ENCODE measurements at regions not wholly inside any gene's neighbourhood (a gene's known extent, or its start where the extent isn't known, plus 50 kb on each side); places are given as distances from the start of the nearest gene placed in this dataset.

DNA sequence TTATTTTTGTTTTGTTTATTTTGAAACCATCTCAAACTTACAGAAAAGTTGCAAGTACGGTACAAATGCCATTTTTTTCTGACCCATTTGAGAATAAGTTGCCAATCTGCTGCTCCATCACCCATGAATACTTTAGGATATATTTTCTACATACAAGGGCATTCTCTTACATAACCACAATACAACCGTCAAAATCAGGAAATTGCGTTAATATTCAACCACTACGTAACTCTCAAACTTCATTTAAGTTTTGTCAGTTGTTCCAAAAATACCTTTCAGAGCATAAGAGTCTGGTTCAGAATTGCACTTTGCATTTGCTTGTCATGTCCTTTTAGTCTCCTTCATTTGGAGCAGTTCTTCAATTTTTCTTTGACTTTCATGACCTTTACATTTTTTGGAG, 194.3 kb upstream of the BDNF start:
- ATAC-seq (ENCODE audit: low FRiP score) (no peak), DNase-seq (no peak)
- Histone ChIP-seq H3K27ac (ENCODE audit: low read depth in 1 of 2, low read length in 2 of 2) (no peak overlapping the region), H3K4me3 (ENCODE audit: low read length in 2 of 2) (no peak overlapping the region), H3K27me3 (ENCODE audit: control insufficient read depth in 1 of 2, insufficient read depth in 2 of 2, low read length in 1 of 2) (no peaks in the 10 kb centered on the region), H3K4me1 (ENCODE audit: control insufficient read depth in 1 of 2, insufficient read depth in 2 of 2, low read length in 2 of 2) (no peaks in the 10 kb centered on the region), H3K36me3 (ENCODE audit: control insufficient read depth in 1 of 2, insufficient read depth in 2 of 2, low read length in 1 of 2) (no peaks in the 10 kb centered on the region), H3K9me3 (ENCODE audit: control insufficient read depth, low read length) (no peaks in the 10 kb centered on the region)
- intact Hi-C loops (cut with DNase I), result no loop called here
- 60 to 61% methylated on average over 4 of the region's 4 CpGs for WGBS, 2 donors

- no peak for DNase-seq
- Histone ChIP-seq H3K27me3 (ENCODE audit: control insufficient read depth in 1 of 2, insufficient read depth in 2 of 2, low read length in 1 of 2) (no peaks in the 10 kb centered on the region), H3K27ac (ENCODE audit: low read depth in 1 of 2, low read length in 2 of 2) (no peak overlapping the region), H3K9me3 (ENCODE audit: control insufficient read depth, low read length) (peaks cover 1% of the 10 kb centered on the region), H3K4me3 (ENCODE audit: low read length in 2 of 2) (no peak overlapping the region), H3K4me1 (ENCODE audit: control insufficient read depth in 1 of 2, insufficient read depth in 2 of 2, low read length in 2 of 2) (no peaks in the 10 kb centered on the region), H3K36me3 (ENCODE audit: control insufficient read depth in 1 of 2, insufficient read depth in 2 of 2, low read length in 1 of 2) (no peaks in the 10 kb centered on the region)
- ATAC-seq (ENCODE audit: low FRiP score), result no peak
- WGBS, 2 donors, result 29 to 45% methylated on average over 3 of the region's 3 CpGs
- intact Hi-C loops (cut with DNase I), result no loop called here
These were observed 186.6 kb upstream of the BDNF start for GRCh38 chr11:27886857-27887256.

DNA sequence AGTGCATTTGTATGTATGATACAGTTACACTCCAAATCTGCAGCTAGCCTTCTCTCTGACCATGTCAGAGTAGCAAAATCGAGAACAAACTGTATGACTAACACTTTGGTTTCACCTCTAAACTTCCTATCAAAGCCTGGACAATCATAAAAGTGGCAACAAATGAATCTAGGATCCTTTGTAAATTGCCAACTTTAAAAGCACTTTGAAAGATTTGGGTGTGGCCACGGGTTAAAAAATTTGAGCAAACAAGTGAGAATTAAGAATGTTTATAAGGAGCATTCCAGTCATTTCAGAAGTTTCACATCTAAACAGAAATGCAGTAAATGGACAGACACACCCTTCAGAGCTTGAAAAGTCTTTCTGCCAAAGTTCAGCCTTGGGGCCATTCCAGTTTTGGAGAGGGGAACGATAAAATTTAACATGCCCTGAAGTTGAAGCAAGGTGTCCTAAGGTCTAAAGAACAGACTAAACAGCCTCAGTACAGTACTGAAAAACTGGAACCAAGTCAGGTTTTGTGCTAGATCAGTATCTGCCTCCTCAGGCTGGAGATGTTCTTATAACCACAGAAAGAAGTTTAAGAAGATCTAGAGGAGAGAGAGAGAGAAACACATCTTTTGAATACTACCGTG, 181.9 kb upstream of the BDNF start:
- ATAC-seq (ENCODE audit: low FRiP score), result no peak
- intact Hi-C loops (cut with DNase I), result no loop called here
- WGBS, 2 donors, result 62 to 65% methylated on average over 4 of the region's 4 CpGs

DNA sequence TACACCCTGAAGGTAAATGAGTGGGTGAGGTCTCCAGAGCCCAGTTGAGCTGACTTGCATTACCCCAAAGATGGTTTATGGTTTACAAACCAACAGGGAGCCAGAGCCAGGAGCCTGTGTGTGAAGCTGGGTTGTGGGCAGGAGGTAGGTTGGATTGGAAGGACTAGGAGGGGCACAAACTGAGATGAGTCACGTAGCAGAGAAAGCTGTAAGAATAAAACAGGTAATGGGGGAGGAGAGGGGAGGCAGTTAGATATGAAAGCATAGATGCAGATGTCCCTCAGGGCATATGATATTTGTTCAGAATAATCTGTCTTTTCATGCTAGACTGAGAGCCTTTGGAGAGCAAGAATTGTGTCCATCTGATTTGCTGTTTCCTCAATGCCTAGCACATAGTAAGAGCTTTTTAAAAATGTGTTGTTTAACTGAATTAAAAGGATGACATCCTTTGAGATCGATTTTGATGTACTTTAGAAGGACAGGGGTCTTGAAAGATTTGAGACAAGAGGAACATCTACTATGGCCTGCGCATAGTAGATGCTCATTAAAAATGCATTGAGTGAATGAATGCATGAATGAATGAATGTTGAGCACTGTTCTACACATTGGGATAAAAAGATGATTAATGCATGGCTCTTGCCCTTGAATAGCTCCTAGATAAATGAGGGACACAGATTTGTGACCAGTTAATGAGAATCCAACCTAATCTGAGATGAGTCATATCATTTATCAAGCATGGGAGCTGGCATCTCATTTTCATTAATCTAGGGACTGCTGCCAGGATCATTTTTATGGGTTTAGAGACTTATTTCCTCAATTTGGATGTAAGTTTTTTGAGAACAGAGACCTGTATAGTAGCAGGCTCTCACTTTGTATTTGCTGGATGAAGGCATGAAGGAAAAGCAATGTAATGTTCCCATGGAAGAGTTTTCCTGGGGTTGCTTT, 175.8 kb upstream of the BDNF start:
- 82 to 83% methylated on average over 3 of the region's 3 CpGs for WGBS, 2 donors
- Histone ChIP-seq H3K9me3 (ENCODE audit: control insufficient read depth, low read length) (peaks cover 4% of the 10 kb centered on the region), H3K27me3 (ENCODE audit: control insufficient read depth in 1 of 2, insufficient read depth in 2 of 2, low read length in 1 of 2) (peaks cover 1 to 4% of the 10 kb centered on the region in 2 donors), H3K4me3 (ENCODE audit: low read length in 2 of 2) (no peak overlapping the region), H3K36me3 (ENCODE audit: control insufficient read depth in 1 of 2, insufficient read depth in 2 of 2, low read length in 1 of 2) (no peaks in the 10 kb centered on the region), H3K27ac (ENCODE audit: low read depth in 1 of 2, low read length in 2 of 2) (no peak overlapping the region), H3K4me1 (ENCODE audit: control insufficient read depth in 1 of 2, insufficient read depth in 2 of 2, low read length in 2 of 2) (no peaks in the 10 kb centered on the region)
- intact Hi-C loops (cut with DNase I), result no loop called here
- ATAC-seq (ENCODE audit: low FRiP score) (no peak), DNase-seq (no peak)

More for the DNA sequence above, 181.9 kb upstream of the BDNF start:
- H3K4me3 ChIP-seq (ENCODE audit: low read length in 2 of 2), result no peak overlapping the region
- no peak for DNase-seq
- H3K27me3 ChIP-seq (ENCODE audit: control insufficient read depth in 1 of 2, insufficient read depth in 2 of 2, low read length in 1 of 2), result no peaks in the 10 kb centered on the region
- no peak overlapping the region for H3K27ac ChIP-seq (ENCODE audit: low read depth in 1 of 2, low read length in 2 of 2)
- no peaks in the 10 kb centered on the region for H3K36me3 ChIP-seq (ENCODE audit: control insufficient read depth in 1 of 2, insufficient read depth in 2 of 2, low read length in 1 of 2)
- no peaks in the 10 kb centered on the region for H3K9me3 ChIP-seq (ENCODE audit: control insufficient read depth, low read length)
- no peaks in the 10 kb centered on the region for H3K4me1 ChIP-seq (ENCODE audit: control insufficient read depth in 1 of 2, insufficient read depth in 2 of 2, low read length in 2 of 2)

GRCh38 chr11:27874998-27875830, 175.0 kb upstream of the BDNF start:
- Histone ChIP-seq H3K36me3 (ENCODE audit: control insufficient read depth in 1 of 2, insufficient read depth in 2 of 2, low read length in 1 of 2) (no peaks in the 10 kb centered on the region), H3K4me1 (ENCODE audit: control insufficient read depth in 1 of 2, insufficient read depth in 2 of 2, low read length in 2 of 2) (no peaks in the 10 kb centered on the region), H3K27ac (ENCODE audit: low read depth in 1 of 2, low read length in 2 of 2) (no peak overlapping the region), H3K4me3 (ENCODE audit: low read length in 2 of 2) (no peak overlapping the region), H3K9me3 (ENCODE audit: control insufficient read depth, low read length) (peaks cover 4% of the 10 kb centered on the region), H3K27me3 (ENCODE audit: control insufficient read depth in 1 of 2, insufficient read depth in 2 of 2, low read length in 1 of 2) (peaks cover 1 to 4% of the 10 kb centered on the region in 2 donors)
- ATAC-seq (ENCODE audit: low FRiP score), result no peak
- intact Hi-C loops (cut with DNase I), result no loop called here
- no peak for DNase-seq
- WGBS, 2 donors, result 38 to 42% methylated on average over 7 of the region's 7 CpGs

- Histone ChIP-seq H3K27me3 (ENCODE audit: control insufficient read depth in 1 of 2, insufficient read depth in 2 of 2, low read length in 1 of 2) (peaks cover 1 to 4% of the 10 kb centered on the region in 2 donors), H3K9me3 (ENCODE audit: control insufficient read depth, low read length) (peaks cover 4% of the 10 kb centered on the region), H3K4me3 (ENCODE audit: low read length in 2 of 2) (no peak overlapping the region), H3K27ac (ENCODE audit: low read depth in 1 of 2, low read length in 2 of 2) (no peak overlapping the region), H3K36me3 (ENCODE audit: control insufficient read depth in 1 of 2, insufficient read depth in 2 of 2, low read length in 1 of 2) (no peaks in the 10 kb centered on the region), H3K4me1 (ENCODE audit: control insufficient read depth in 1 of 2, insufficient read depth in 2 of 2, low read length in 2 of 2) (no peaks in the 10 kb centered on the region)
- DNase-seq (no peak), ATAC-seq (ENCODE audit: low FRiP score) (no peak)
- intact Hi-C loops (cut with DNase I), result no loop called here
- WGBS, 2 donors, result 82 to 83% methylated on average over 6 of the region's 6 CpGs
These were observed 173.4 kb upstream of the BDNF start for GRCh38 chr11:27873664-27874063.

GRCh38 chr11:27871056-27871455, 170.8 kb upstream of the BDNF start:
- no peak for DNase-seq
- H3K4me1 ChIP-seq (ENCODE audit: control insufficient read depth in 1 of 2, insufficient read depth in 2 of 2, low read length in 2 of 2), result no peaks in the 10 kb centered on the region
- H3K27me3 ChIP-seq (ENCODE audit: control insufficient read depth in 1 of 2, insufficient read depth in 2 of 2, low read length in 1 of 2), result peaks cover 1 to 4% of the 10 kb centered on the region in 2 donors
- H3K36me3 ChIP-seq (ENCODE audit: control insufficient read depth in 1 of 2, insufficient read depth in 2 of 2, low read length in 1 of 2), result no peaks in the 10 kb centered on the region
- intact Hi-C loops (cut with DNase I), result no loop called here
- H3K27ac ChIP-seq (ENCODE audit: low read depth in 1 of 2, low read length in 2 of 2), result no peak overlapping the region
- ATAC-seq (ENCODE audit: low FRiP score), result no peak
- no peak overlapping the region for H3K4me3 ChIP-seq (ENCODE audit: low read length in 2 of 2)
- 24 to 32% methylated on average over 7 of the region's 7 CpGs for WGBS, 2 donors
- peaks cover 4% of the 10 kb centered on the region for H3K9me3 ChIP-seq (ENCODE audit: control insufficient read depth, low read length)

- H3K27me3 ChIP-seq (ENCODE audit: control insufficient read depth in 1 of 2, insufficient read depth in 2 of 2, low read length in 1 of 2), result peaks cover 1 to 4% of the 10 kb centered on the region in 2 donors
- H3K27ac ChIP-seq (ENCODE audit: low read depth in 1 of 2, low read length in 2 of 2), result no peak overlapping the region
- DNase-seq, result no peak
- intact Hi-C loops (cut with DNase I), result no loop called here
- ATAC-seq (ENCODE audit: low FRiP score), result no peak
- H3K9me3 ChIP-seq (ENCODE audit: control insufficient read depth, low read length), result peaks cover 3% of the 10 kb centered on the region
- no peak overlapping the region for H3K4me3 ChIP-seq (ENCODE audit: low read length in 2 of 2)
- H3K4me1 ChIP-seq (ENCODE audit: control insufficient read depth in 1 of 2, insufficient read depth in 2 of 2, low read length in 2 of 2), result no peaks in the 10 kb centered on the region
- H3K36me3 ChIP-seq (ENCODE audit: control insufficient read depth in 1 of 2, insufficient read depth in 2 of 2, low read length in 1 of 2), result no peaks in the 10 kb centered on the region
These were observed 169.4 kb upstream of the BDNF start for GRCh38 chr11:27869701-27870100.
